ENCODE measurements at regions not wholly inside any gene's neighbourhood (a gene's known extent, or its start where the extent isn't known, plus 50 kb on each side); places are given as distances from the start of the nearest gene placed in this dataset.

GRCh38 chr9:100699668-100700067 lies 121.8 kb downstream of the CAVIN4 start:
- no peak for TF ChIP-seq CTCF (conservative IDR thresholded peaks at IDR 0.05; ENCODE audit: low read depth, low read length)
- DNase-seq (ENCODE audit: low read depth): no peak
- H3K4me3 ChIP-seq (ENCODE audit: low read depth, low read length): no peak overlapping the region

GRCh38 chr9:100700689-100701318 lies 122.9 kb downstream of the CAVIN4 start:
- peak; percentile 2 for DNase-seq (ENCODE audit: low read depth)
- H3K4me3 ChIP-seq (ENCODE audit: low read depth, low read length): no peak overlapping the region
- TF ChIP-seq CTCF (conservative IDR thresholded peaks at IDR 0.05; ENCODE audit: low read depth, low read length): peak; percentile 73

GRCh38 chr9:100714372-100715099 lies 136.7 kb downstream of the CAVIN4 start:
- TF ChIP-seq CTCF (conservative IDR thresholded peaks at IDR 0.05; ENCODE audit: low read depth, low read length): peak; percentile 98
- H3K4me3 ChIP-seq (ENCODE audit: low read depth, low read length): no peak overlapping the region
- peak; percentile 1 for DNase-seq (ENCODE audit: low read depth)

GRCh38 chr9:100715100-100715380 lies 137.2 kb downstream of the CAVIN4 start:
- H3K4me3 ChIP-seq (ENCODE audit: low read depth, low read length): no peak overlapping the region
- no peak for DNase-seq (ENCODE audit: low read depth)
- TF ChIP-seq CTCF (conservative IDR thresholded peaks at IDR 0.05; ENCODE audit: low read depth, low read length): no peak

GRCh38 chr9:100718717-100719116 lies 140.8 kb downstream of the CAVIN4 start:
- TF ChIP-seq CTCF (conservative IDR thresholded peaks at IDR 0.05; ENCODE audit: low read depth, low read length): no peak
- DNase-seq (ENCODE audit: low read depth): no peak
- H3K4me3 ChIP-seq (ENCODE audit: low read depth, low read length): no peak overlapping the region

- no peak for TF ChIP-seq CTCF (conservative IDR thresholded peaks at IDR 0.05; ENCODE audit: low read depth, low read length)
- H3K4me3 ChIP-seq (ENCODE audit: low read depth, low read length): no peak overlapping the region
- no peak for DNase-seq (ENCODE audit: low read depth)
Observed at GRCh38 chr9:100720922-100721321, 143.0 kb downstream of the CAVIN4 start.

GRCh38 chr9:100724886-100725285 lies 147.0 kb downstream of the CAVIN4 start:
- H3K4me3 ChIP-seq (ENCODE audit: low read depth, low read length): no peak overlapping the region
- TF ChIP-seq CTCF (conservative IDR thresholded peaks at IDR 0.05; ENCODE audit: low read depth, low read length): no peak
- no peak for DNase-seq (ENCODE audit: low read depth)

Measured in epithelial cell of proximal tubule (primary cell).